SW480 (cell line): ENCODE measurements at regions not wholly inside any gene's neighbourhood (a gene's known extent, or its start where the extent isn't known, plus 50 kb on each side); places are given as distances from the start of the nearest gene placed in this dataset.
A peak's percentile ranks its signal among the peaks of the same experiment; 100 is the strongest.

Experiments used
- DNase-seq: peaks from one replicate; pipeline ENCODE4 v3.0.0-alpha.2; 2016; ENCODE audit warnings: low spot score

DNA sequence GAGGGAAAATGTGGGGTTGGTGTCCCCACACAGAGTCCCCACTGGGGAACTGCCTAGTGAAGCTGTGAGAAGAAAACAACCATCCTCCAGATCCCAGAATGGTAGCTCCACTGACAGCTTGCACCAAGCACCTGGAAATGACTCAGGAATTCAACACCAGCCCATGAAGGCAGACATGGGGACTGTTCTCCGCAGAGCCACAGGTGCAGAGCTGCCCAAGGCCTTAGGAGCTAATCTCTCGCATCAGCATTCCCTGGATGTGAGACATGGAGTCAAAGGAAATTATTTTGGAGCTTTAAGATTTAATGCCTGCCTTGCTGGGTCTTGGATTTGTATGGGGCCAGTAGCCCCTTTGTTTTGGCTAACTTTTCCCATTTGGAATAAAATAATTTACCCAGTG, 367.9 kb downstream of the FAM133A start:
- DNase-seq: no peak

DNA sequence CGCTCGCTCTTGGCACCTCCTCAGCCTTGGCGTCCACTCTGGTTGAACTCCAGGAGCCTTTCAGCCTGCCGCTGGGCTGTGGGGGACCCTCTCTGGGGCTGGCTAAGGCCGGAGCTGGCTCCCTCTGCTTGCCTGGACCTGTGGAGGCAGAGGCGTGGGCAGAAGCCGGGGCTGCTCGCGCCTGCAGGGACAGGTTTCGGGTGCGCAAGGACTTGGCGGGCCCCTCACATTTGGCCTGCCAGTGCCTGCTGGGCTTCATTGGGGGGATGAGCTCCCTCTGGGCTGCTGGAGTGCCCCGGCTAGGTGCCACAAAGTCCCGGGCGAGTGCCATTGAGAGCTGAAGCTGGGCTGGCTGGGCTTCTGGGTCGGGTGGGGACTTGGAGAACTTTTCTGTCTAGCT, 371.7 kb downstream of the FAM133A start:
- DNase-seq: no peak

DNA sequence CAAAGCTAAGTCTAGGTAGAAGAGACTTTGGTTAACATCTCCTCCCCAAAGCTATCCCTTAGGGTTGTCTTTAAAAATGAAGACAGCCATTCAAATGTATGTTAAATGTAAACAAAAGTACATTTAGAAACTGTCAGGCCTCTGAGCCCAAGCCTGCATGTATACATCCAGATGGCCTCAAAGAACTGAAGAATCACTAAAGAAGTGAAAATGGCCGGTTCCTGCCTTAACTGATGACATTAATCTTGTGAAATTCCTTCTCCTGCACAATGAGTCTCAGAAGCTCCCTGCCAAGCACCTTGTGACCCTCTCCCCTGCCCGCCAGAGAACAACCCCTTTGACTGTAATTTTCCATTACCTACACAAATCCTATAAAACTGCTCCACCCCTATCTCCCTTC, 377.9 kb downstream of the FAM133A start:
- DNase-seq: no peak

DNA sequence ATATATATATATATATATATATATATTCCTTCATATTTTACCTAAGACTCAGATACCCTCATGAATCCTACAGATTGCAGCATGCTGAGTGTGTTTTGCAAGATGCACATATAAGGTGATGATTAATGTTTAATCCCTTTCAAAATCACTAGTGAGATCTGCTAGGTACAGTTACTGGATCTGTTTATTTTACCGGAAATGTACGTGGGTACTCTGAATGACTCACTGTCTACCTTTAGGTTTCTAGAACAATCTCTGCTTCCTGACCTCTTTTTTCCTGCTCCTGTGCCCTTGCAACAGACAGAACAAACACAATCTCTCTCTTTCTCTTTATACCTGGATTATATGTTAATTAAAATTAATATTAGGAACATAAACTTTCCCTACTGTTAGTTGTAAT, 379.6 kb downstream of the FAM133A start:
- DNase-seq: no peak

DNA sequence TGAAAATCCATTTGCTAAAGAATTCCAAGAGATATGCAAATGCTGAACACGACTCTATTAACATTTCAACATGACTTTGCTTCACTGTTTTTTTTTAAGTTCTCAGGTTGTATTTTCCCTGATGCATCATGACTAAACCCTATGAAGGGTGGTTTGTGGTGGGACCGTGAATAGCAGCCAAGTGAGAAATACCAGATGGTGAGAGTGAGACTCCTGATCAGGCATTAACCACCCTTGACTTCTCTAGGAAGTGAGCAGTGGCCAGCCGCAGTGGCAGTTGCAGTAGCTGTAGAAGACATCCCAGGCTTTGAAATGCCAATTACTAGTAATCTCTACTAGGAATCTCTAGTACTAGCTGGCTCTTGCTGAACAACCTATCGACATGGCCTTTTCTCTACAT, 383.4 kb downstream of the FAM133A start:
- DNase-seq: no peak

DNA sequence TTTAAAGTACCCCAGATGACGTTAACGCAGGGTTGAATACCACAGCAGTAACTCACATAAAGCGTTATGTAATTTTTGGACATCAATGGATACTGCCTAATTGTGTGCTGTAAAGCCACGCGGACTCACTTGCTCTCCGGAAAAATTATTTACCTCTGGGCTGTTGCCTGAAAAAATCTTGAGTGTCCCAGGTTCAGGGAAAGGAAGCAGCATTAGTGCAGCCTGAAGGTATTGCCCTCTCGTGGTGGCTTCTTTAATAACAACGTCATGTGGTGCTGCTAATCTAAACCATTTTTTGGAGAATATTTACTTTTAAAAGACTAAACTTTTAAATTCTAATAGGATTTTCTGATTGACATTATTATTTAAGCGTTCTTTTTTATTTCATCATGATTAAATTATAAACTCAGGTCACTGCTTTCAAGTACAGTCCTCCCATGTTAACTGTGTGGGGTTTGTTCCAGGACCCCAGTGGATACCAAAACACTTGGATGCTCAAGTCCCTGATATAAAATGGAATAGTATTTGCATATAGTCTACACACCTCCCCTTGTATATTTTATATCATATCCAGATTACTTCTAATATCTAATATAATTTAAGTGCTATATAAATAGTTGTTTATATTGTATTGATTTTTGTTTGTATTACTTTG, 384.8 kb downstream of the FAM133A start:
- peak; percentile 4 for DNase-seq

DNA sequence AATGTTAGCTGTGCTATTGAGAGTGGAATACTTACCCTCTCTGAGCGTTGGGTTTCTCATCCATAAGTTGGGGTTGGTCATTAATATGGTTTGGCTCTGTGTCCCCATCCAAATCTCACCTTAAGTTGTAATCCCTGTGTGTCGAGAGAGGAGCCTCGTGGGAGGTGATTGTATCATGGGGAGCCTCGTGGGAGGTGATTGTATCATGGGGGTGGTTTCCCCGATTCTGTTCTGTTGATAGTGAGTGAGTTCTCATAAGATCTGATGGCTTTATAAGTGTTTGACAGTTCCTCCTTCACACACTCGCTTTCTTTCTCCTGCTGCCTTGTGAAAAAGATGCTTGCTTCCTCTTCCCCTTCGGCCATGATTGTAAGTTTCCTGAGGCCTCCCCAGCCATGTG, 391.1 kb downstream of the FAM133A start:
- no peak for DNase-seq

DNA sequence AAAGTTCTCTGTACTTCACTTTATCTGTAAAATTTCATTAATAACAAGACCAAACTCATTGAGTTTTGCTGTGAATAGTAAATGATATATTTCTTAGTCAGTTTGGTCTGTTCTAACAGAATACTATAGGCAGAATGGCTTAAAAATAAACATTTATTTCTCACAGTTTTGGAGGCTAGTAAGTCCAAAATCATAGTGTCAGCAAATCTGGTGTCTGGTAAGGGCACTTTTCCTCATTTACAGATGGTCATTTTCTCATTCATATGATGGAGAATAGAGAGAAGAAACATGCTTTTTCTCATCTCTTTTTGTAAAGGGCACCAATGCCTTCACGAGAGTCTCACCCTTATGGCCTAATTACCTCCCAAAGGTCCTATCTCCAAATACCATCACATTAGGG, 415.1 kb downstream of the FAM133A start:
- DNase-seq: no peak

DNA sequence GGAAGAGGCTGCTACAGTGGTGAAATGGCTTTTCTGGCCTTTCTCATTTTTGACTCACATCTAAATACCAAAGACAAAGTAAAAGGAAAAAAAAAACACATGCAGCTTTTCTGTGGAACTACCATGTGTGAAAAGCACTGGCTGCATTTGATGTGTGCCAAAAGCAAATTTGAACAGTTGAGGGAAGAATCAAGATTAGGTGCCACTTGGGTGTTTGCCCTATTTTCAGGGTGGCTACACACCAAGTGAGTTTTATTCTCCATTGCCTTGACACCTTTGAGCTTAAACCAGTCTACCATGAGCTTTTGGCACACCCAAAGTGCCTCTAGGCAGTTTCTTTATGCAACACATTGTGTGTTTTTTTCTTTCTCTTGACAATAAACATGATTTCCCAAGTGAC, 423.9 kb downstream of the FAM133A start:
- DNase-seq: no peak

DNA sequence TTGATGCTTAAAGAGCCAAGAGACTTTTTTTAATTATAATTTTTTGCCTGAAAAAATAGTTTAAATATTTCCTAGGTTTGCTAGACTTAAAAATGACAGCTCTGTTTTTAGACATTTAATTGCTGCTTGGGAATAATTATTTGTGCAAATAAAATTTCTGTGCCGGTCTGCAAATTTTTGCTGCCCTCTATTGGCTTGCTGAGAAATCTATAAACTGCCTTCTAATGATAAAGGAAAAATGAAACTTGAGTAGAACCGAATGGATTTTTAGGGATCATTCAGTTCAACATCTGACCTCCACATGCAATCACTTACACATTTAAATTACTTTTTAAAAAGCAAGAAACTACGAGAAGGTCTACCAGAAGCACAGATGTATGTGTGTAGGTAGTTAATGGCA, 434.0 kb downstream of the FAM133A start:
- no peak for DNase-seq

DNA sequence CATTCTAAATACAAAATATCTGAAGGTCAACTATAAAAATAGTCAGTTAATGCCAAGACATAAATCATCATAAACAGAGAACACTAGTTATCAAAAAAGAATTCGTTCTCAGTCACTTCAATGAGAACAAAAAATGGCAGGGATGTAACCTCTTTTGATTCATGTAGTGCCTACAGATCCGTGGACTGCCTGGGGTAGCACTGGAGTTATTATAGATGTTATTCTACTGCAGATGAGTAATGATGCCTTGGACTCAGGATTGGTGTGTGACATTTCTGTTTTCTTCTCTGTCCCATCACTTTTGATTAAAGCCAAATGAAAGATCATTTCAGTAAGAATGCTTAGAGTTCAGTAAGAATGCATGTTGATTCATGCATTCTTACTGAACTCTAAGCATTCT, 440.4 kb downstream of the FAM133A start:
- no peak for DNase-seq

DNA sequence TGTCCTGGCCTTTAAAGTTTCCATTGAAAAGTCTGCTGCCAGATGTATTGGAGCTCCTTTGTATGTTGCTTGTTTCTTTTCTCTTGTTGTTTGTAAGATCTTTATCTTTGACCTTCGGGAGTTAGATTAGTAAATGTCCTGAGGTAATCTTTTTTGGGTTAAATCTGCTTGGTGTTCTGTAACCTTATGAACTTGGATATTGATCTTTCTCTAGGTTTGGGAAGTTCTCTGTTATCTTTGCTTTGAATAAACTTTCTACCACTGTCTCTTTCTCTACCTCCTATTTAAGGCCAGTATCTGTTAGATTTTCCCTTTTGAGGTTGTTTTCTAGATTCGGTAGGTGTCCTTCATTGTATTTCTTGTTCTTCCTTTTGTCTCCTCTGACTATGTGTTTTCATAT, 447.8 kb downstream of the FAM133A start:
- no peak for DNase-seq

DNA sequence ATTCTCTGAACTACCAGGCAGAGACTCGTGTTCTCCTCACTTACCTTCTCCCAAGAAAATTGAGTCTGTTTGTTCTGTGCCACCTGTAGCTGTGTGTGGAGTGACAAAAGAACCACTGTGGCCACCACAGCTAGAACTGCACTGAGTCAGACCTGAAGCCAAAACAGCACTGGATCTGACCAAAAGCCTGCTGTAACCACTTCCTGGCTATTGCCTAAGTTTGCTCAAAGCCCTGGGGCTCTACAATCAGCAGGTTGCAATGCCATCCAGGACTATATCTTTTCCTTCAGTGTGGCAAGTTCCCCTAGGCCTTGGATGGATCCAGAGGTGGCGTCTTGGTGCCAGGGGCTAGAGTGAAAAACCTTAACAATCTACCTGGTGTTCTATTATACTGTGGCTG, 449.1 kb downstream of the FAM133A start:
- DNase-seq: no peak

DNA sequence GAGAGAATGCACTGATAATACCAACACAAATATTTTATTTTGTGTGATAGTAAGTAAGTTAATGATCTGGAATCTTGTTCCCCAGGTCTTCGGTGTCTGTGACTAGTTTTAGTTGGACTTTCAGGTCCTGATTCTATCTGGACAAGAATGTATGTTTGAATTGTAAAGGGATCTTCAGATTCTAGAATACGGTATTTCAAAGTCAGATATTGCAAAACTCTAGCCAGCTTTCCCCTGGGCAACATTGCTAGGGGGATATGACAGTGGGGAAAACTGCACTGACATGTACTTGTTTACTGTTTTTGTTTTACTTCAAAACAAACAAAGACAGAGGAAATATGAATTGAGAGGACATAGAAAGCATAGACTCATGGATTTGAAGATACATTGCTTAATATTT, 489.0 kb downstream of the FAM133A start:
- no peak for DNase-seq

DNA sequence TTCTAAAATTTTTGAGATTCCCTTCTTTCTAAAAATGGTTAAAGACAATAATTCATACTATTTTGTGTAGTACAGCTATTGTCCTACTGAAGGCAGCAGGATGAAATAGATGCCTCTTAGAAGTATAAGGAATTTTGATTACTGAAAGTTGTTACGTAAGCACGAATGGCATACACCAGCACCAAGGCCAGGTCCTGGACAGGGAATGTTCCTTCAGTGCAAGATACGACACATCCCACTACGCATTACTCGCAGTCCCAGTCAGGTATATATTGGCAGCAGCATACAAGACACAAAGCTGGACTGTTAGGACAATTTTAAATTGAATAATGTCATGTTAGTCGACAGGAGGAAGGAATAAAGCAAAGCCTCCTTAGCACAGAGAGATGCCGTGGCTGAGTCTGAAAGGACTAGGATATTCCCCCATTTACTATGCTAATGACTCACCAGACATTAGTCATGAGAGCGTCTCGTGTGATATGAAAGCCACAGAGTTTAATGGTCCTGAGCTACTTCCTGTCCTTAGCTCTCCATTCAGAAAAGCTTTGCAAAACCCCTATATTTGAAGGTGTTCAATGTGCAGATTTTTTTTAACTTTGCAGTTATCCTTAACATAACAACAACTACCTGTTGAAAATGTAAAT, 504.3 kb downstream of the FAM133A start:
- peak; percentile 5 for DNase-seq

DNA sequence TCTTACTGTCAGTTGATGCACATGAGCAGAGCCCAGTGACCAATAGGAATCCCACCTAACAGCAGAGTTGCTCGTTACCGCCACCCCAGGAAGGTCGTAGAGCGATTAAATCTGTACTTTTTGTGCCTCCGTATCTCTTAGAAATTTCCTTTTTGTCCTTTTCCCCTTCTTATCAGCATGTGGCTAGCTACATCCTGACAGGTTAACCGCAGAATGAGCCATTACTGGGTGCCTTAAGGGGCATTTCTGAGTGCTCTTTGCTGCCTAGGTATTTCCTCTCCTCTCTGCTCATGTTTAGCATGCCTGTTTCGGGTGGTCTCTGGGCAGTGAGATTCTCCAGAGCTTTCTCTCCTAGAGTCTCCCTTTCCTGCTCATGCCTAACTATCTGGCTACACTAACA, 530.5 kb downstream of the FAM133A start:
- DNase-seq: no peak

DNA sequence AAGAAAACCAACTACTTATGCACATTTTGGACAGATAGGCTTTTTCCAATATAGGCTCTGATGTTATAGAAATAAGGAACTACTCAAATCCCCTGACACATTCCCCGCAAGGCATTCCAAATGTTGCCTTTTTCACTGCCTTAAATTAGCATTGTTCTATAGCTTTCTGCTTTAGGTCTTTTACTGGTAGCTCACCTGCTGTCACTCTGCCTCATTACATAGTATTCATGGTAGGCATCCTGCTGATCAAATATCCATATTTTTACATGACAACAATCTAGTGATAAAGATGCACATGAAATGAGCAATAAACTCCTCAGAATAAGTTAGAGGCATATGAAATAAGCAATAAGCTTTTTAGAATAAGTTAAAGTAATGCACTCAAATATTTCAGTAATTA, 542.7 kb downstream of the FAM133A start:
- no peak for DNase-seq

DNA sequence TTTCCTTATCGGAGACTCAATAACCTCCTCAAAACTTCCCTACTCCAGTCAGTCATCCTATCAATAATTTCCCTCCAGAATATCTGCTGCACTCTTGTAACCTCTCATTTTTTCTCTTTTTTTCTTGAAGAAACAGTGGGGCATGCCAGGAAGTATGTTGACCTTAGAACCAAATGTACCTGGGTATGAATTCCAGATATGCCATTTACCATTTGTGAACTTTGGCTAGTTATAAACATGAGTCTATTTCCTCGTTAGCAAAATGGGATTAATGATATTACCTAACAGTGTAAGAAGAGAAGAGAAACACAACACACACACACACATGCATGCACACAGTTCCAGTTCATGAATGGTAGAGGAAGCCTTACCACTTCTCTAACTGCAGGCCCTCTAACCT, 578.2 kb downstream of the FAM133A start:
- no peak for DNase-seq

DNA sequence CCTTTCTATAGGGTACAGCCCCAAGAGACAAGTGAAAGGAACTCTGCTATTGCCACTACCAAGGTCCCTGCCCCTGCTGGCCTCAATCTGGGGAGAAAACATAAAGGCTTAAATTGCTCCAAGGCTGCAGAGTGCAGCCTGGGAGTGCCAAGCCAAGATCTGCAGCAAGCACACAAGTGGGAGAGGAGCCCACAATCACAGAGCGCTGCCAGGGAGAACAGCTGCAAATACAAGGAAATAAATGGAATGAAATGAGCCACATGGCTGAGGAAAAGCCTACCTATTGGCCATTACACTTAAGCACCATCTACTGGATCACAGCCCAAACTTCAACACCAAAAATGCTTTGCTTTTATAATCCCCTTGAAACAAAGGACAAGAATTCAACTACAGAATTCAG, 582.4 kb downstream of the FAM133A start:
- DNase-seq: no peak

DNA sequence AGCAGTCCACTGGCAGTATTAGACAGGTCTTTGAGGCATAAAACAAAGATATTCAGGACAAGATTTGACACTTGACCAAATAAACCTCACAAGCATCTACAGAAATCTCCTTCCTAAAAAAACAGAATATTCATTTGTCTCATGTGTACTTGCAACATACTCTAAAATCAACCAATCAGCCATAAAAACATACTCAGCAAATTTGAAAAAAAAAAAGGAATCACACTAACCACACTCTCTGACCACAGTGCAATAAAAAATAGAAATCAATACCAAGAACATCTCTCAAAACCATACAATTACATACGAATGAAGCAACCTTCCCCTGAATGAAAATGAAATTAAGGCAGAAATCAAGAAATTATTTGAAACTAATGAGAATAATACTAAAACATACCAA, 591.3 kb downstream of the FAM133A start:
- DNase-seq: no peak

DNA sequence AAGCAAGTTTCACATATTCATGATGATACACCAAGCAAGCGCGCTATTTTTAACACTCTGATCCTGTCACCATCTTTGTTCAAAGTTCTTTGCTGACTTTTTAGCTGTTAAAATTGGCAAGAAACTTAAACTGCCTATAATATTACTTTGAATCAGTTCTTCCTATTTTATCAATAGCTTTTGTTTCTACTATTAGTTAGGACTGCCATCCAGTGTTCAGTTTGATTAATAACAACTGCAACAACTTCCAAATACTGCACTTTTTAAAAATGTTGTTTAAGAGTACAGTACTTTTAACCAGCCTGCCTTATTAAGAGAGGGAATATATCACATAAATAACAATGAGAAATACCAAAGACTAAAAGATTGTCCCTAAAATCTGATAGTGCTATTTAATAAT, 614.3 kb downstream of the FAM133A start:
- no peak for DNase-seq

DNA sequence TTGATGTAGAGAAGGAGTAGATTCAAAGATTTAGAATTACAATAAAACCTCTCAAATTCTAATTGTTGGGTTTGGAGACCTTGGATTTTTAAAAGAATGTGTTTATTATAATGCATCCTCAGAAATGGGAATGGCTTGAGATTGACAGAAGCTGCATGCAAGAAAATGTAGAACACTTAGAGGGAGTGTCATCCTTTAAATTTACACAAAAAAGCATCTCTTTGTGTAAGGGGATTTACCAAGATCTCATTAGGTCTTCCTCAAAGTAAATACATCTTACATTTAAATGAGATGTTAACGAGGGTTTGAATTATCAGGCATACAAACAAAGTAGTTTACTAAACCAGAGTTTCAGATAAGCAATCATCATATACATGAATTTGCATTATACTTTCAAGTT, 615.0 kb downstream of the FAM133A start:
- no peak for DNase-seq

DNA sequence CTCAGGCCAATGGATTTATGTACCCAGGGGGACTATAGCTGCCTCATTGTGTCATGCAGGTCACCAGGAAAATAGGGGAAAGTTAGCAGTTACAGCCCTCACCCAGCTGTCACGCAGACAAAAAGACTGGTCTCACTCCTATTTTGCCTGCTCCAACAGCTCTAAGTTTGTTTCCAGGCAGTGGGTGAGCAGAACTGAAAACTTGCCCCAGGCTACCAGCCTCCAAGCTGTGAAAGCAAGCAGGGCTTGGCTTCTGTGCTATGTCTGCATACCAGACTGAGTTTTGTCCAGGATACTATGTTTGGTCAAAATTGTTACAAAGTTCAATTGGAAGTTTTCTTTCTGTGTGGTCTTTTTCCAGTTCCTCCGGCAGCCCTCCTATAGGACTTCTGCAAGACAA, 628.4 kb downstream of the FAM133A start:
- DNase-seq: no peak

DNA sequence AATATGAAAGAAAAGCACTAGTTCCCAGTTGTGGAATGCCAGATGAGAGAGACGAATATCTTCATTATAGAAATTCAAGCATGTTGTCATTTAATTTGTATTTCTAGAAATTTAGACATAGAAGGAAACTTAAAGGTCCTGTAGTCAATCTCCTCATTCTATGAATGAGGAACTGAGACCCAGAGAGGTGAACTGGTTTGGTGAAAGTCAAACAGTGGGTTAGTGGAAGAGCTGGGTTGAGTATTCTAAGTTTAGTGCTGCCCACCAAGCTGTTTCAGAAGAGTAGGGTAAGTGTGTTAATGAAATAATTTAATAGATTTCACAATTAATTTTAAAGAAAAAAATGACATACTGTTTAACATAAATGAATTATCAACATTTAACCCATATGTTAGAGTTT, 655.2 kb downstream of the FAM133A start:
- no peak for DNase-seq
